CD4-positive, CD25-positive, alpha-beta regulatory T cell (primary cell): ENCODE measurements at regions not wholly inside any gene's neighbourhood (a gene's known extent, or its start where the extent isn't known, plus 50 kb on each side); places are given as distances from the start of the nearest gene placed in this dataset.

Experiments used
- ATAC-seq, 2 donors: fragments of 150-1000 bp; cut with Tn5 transposase; one replicate each; pipeline ENCODE4 v1.10.0; 2021; ENCODE audit warnings: low read depth in 2 of 2, moderate number of reproducible peaks in 2 of 2, moderate library complexity in 1 of 2
- DNase-seq, 3 donors: peaks; one replicate each; pipeline versions ENCODE4 v3.0.0 to v3.0.0-alpha.2; 2012 to 2022; ENCODE audit warnings: mixed read lengths in 1 of 3
- H3K27ac ChIP-seq: one replicate; pipeline ENCODE4 v1.7.0; 2013; ENCODE audit warnings: mild to moderate bottlenecking, low read length; ENCODE audit not compliant: insufficient read depth, poor library complexity, severe bottlenecking
- H3K27me3 ChIP-seq: one replicate; pipeline ENCODE4 v1.7.0; 2013; ENCODE audit warnings: low read length; ENCODE audit not compliant: control insufficient read depth, insufficient read depth
- H3K36me3 ChIP-seq: one replicate; pipeline ENCODE4 v1.7.0; 2013; ENCODE audit warnings: mild to moderate bottlenecking, low read length, moderate library complexity; ENCODE audit not compliant: control insufficient read depth, insufficient read depth
- H3K4me1 ChIP-seq: 2 replicates; pipeline ENCODE4 v1.7.0; 2013; ENCODE audit warnings: mild to moderate bottlenecking, low read length; ENCODE audit not compliant: insufficient read depth, control insufficient read depth, poor library complexity, severe bottlenecking
- H3K4me3 ChIP-seq: one replicate; pipeline ENCODE4 v1.7.0; 2013; ENCODE audit warnings: low read depth, mild to moderate bottlenecking, low read length, moderate library complexity
- H3K9me3 ChIP-seq, 2 experiments: 1 replicate in 1 of 2; 2 replicates in 1 of 2; pipeline ENCODE4 v1.7.0; 2013; ENCODE audit warnings: low read length in 2 of 2, mild to moderate bottlenecking in 1 of 2, moderate library complexity in 1 of 2; ENCODE audit not compliant: control insufficient read depth in 2 of 2
- H3K27ac Mint-ChIP-seq, 3 donors: one replicate each; pipeline ENCODE4 v1.8.0; 2020 to 2022; ENCODE audit warnings: mild to moderate bottlenecking in 3 of 3, mixed read lengths in 3 of 3, moderate library complexity in 2 of 3
- H3K27me3 Mint-ChIP-seq: one replicate; pipeline ENCODE4 v1.8.0; 2022; ENCODE audit warnings: mild to moderate bottlenecking, mixed read lengths
- H3K36me3 Mint-ChIP-seq: one replicate; pipeline ENCODE4 v1.8.0; 2020; ENCODE audit warnings: mixed read lengths
- H3K4me1 Mint-ChIP-seq, 4 donors: one replicate each; pipeline ENCODE4 v1.8.0; 2020 to 2022; ENCODE audit warnings: mixed read lengths in 4 of 4, mild to moderate bottlenecking in 1 of 4
- H3K4me3 Mint-ChIP-seq, 4 donors: one replicate each; pipeline ENCODE4 v1.8.0; 2020 to 2022; ENCODE audit warnings: mild to moderate bottlenecking in 4 of 4, mixed read lengths in 4 of 4, moderate library complexity in 3 of 4
- H3K9me3 Mint-ChIP-seq, 7 donors: one replicate each; pipeline ENCODE4 v1.8.0; 2020 to 2022; ENCODE audit warnings: mixed read lengths in 7 of 7, mild to moderate bottlenecking in 3 of 7, moderate library complexity in 2 of 7

GRCh38 chr6:43981363-43981990 is 145.8 kb downstream of the MRPL14 start:
- H3K4me3 Mint-ChIP-seq, result no peak overlapping the region
- no peaks in the 10 kb centered on the region for H3K27me3 ChIP-seq
- H3K9me3 ChIP-seq, result no peaks in the 10 kb centered on the region
- H3K9me3 Mint-ChIP-seq, result peaks cover 0 to 2% (median 0%) of the 10 kb centered on the region in 7 donors
- H3K27ac ChIP-seq, result no peak overlapping the region
- H3K36me3 Mint-ChIP-seq, result no peaks in the 10 kb centered on the region
- no peaks in the 10 kb centered on the region for H3K4me1 Mint-ChIP-seq
- H3K4me1 ChIP-seq, result no peaks in the 10 kb centered on the region
- DNase-seq, result no peak
- H3K27ac Mint-ChIP-seq, result no peak overlapping the region
- H3K27me3 Mint-ChIP-seq, result peaks cover 18% of the 10 kb centered on the region
- no peaks in the 10 kb centered on the region for H3K36me3 ChIP-seq
- no peak for ATAC-seq
- H3K4me3 ChIP-seq, result no peak overlapping the region

DNA sequence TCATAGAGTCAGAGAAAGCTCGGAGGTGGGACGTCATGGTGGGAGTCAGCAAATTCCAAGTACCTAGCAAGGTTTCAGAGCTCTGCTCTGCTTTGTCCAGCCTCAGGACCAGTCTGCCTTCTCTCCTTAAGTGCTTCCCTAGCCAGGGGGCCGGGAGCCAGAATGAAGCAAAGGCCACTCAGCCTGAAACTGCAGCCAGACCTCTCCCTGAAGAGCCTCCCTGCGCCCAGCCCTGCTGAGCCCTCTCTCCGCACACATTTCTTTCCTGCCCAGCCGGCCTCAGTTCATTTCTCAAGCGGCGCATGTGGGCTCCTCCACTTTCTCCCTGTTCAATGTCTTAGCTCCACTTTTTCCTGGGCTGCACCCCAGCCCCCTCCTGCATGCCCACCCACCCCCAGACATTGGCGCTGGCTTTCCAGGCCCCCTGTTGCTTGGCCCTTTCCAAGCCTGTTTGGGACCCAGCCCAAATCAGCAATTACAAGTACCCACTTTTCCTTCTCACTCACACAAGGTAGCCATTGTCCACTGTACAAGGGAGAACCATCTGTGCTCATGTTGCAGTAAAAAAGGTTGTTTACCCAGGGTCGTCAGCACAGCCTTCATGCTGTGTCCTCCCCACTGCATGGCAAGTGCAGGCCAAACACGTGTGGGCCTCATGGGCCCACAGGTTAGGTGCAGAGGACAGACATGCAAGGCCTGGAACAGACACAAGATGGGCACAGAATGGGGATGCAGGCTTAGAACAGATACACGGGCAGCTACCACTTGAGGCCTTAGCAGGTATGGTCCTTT is 147.1 kb downstream of the MRPL14 start:
- H3K9me3 ChIP-seq, result no peaks in the 10 kb centered on the region
- H3K4me3 Mint-ChIP-seq, result no peak overlapping the region
- no peaks in the 10 kb centered on the region for H3K36me3 Mint-ChIP-seq
- no peak for DNase-seq
- H3K27ac Mint-ChIP-seq, result no peak overlapping the region
- H3K4me3 ChIP-seq, result no peak overlapping the region
- H3K4me1 ChIP-seq, result no peaks in the 10 kb centered on the region
- H3K27me3 Mint-ChIP-seq, result peaks cover 18% of the 10 kb centered on the region
- ATAC-seq, result no peak
- peaks cover 0 to 6% (median 0%) of the 10 kb centered on the region in 7 donors for H3K9me3 Mint-ChIP-seq
- peaks cover 2% of the 10 kb centered on the region for H3K27me3 ChIP-seq
- no peak overlapping the region for H3K27ac ChIP-seq
- H3K36me3 ChIP-seq, result no peaks in the 10 kb centered on the region
- no peaks in the 10 kb centered on the region for H3K4me1 Mint-ChIP-seq

- no peak overlapping the region for H3K27ac ChIP-seq
- Mint-ChIP-seq H3K27me3 (peaks cover 18% of the 10 kb centered on the region), H3K27ac (no peak overlapping the region), H3K4me3 (no peak overlapping the region), H3K36me3 (no peaks in the 10 kb centered on the region), H3K4me1 (no peaks in the 10 kb centered on the region), H3K9me3 (peaks cover 0 to 6% (median 0%) of the 10 kb centered on the region in 7 donors)
- DNase-seq (no peak), ATAC-seq (no peak)
- H3K4me3 ChIP-seq, result no peak overlapping the region
- peaks cover 2% of the 10 kb centered on the region for H3K27me3 ChIP-seq
- H3K9me3 ChIP-seq, result no peaks in the 10 kb centered on the region
- no peaks in the 10 kb centered on the region for H3K36me3 ChIP-seq
- H3K4me1 ChIP-seq, result no peaks in the 10 kb centered on the region
These were observed 147.7 kb downstream of the MRPL14 start for GRCh38 chr6:43979525-43979924.

- DNase-seq (no peak), ATAC-seq (no peak)
- no peaks in the 10 kb centered on the region for H3K9me3 ChIP-seq
- no peak overlapping the region for H3K4me3 Mint-ChIP-seq
- no peaks in the 10 kb centered on the region for H3K4me1 Mint-ChIP-seq
- H3K36me3 Mint-ChIP-seq, result no peaks in the 10 kb centered on the region
- H3K27me3 ChIP-seq, result peaks cover 2% of the 10 kb centered on the region
- peaks cover 18% of the 10 kb centered on the region for H3K27me3 Mint-ChIP-seq
- no peak overlapping the region for H3K4me3 ChIP-seq
- H3K27ac ChIP-seq, result no peak overlapping the region
- H3K4me1 ChIP-seq, result no peaks in the 10 kb centered on the region
- no peak overlapping the region for H3K27ac Mint-ChIP-seq
- no peaks in the 10 kb centered on the region for H3K36me3 ChIP-seq
- peaks cover 0 to 6% (median 0%) of the 10 kb centered on the region in 7 donors for H3K9me3 Mint-ChIP-seq
These were observed 148.5 kb downstream of the MRPL14 start for GRCh38 chr6:43978473-43979346.

DNA sequence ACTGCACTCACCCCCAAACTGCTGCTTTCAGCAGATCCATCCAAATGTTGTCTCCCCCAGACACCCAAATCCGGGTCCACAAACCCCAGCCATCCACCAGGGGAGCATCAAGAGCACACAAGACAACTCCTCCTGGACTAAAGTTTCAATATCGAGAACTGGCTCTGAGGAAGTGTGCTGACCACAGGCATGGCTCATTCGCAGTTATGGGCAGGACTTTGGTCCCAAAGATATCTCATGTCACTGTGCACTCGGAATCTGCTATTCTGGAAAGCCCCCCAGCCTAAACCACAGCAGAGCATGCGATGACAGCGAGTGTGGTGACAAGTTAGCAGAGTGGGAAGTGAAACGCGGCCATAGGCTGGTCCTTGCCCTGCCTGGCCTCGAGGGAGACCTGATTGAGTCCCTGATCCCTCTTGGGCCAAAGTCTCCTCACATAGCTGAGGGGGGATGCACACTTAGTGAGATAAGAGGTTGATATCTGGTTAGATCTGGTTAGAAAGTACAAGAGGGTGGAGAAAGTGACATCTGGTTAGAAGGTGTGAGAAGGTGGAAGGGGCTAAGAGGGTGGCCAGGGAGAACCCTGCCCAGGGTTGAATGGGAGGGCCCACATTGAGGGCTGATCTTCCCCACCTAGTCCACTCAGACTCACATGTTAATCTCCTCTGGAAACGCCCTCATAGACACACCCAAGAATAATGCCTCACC is 149.7 kb downstream of the MRPL14 start:
- H3K27me3 Mint-ChIP-seq, result peaks cover 18% of the 10 kb centered on the region
- no peaks in the 10 kb centered on the region for H3K36me3 ChIP-seq
- H3K4me1 Mint-ChIP-seq, result no peaks in the 10 kb centered on the region
- H3K4me3 ChIP-seq, result no peak overlapping the region
- H3K9me3 Mint-ChIP-seq, result peaks cover 0 to 6% (median 0%) of the 10 kb centered on the region in 7 donors
- H3K27ac Mint-ChIP-seq, result no peak overlapping the region
- H3K27me3 ChIP-seq, result peaks cover 2% of the 10 kb centered on the region
- no peaks in the 10 kb centered on the region for H3K36me3 Mint-ChIP-seq
- no peak overlapping the region for H3K27ac ChIP-seq
- H3K4me3 Mint-ChIP-seq, result no peak overlapping the region
- no peaks in the 10 kb centered on the region for H3K4me1 ChIP-seq
- DNase-seq (no peak), ATAC-seq (peak; percentile 32 to 40)
- H3K9me3 ChIP-seq, result no peaks in the 10 kb centered on the region

DNA sequence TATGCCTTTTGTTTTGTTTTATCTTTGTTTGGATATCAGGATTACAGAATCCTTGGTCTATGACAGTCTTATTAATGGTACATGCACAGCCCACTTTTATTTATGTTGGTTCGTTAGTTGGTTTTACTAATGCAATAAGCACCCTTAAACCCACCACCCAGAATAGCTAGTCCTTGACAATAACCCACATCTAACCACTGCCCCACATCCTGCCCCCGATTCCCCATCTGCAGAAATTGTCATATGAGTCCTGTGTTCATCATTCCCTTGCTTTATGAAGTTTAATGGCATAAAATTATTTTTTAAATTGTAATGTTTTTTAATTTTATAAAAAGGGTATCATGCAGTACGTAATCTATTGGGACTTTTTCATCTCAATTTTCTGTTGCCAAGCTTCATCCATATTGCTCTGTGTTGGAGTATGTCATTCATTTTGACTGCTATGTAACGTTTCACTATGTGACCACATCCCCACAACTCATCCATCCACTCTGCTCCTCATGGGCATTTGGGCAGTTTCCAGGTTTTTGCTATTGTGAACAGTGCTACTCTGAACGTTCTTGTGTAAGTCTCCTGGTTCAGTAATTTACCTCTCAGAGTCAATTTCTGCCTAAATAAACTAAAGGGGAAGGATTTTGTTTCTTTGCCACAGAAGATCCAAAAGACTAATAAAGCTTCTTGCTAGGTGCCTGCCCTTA is 150.4 kb downstream of the MRPL14 start:
- no peak overlapping the region for H3K4me3 ChIP-seq
- peaks cover 2% of the 10 kb centered on the region for H3K27me3 ChIP-seq
- no peak overlapping the region for H3K4me3 Mint-ChIP-seq
- DNase-seq, result no peak
- no peak overlapping the region for H3K27ac ChIP-seq
- H3K9me3 ChIP-seq, result no peaks in the 10 kb centered on the region
- no peaks in the 10 kb centered on the region for H3K4me1 ChIP-seq
- no peak for ATAC-seq
- peaks cover 0 to 6% (median 0%) of the 10 kb centered on the region in 7 donors for H3K9me3 Mint-ChIP-seq
- H3K36me3 Mint-ChIP-seq, result no peaks in the 10 kb centered on the region
- no peaks in the 10 kb centered on the region for H3K4me1 Mint-ChIP-seq
- H3K27ac Mint-ChIP-seq, result no peak overlapping the region
- H3K27me3 Mint-ChIP-seq, result peaks cover 18% of the 10 kb centered on the region
- no peaks in the 10 kb centered on the region for H3K36me3 ChIP-seq
